Neuronal stem cell (in vitro differentiated cells): ENCODE measurements at regions not wholly inside any gene's neighbourhood (a gene's known extent, or its start where the extent isn't known, plus 50 kb on each side); places are given as distances from the start of the nearest gene placed in this dataset.
"Not testable (repeated sequence)": the region's sequence is repeated elsewhere in the genome, so short reads cannot be mapped to it uniquely, and the experiment has no call there.

ENCODE experiments used
- DNase-seq: peaks from one replicate; pipeline ENCODE4 v3.0.0-alpha.2; 2013; ENCODE audit warnings: low spot score
- H2AFZ ChIP-seq: one replicate; pipeline ENCODE4 v1.6.1; 2013; ENCODE audit warnings: mild to moderate bottlenecking, low read length, inconsistent platforms
- H2AK5ac ChIP-seq: 2 replicates; pipeline ENCODE4 v1.6.1; 2013; ENCODE audit warnings: low read depth, mild to moderate bottlenecking, inconsistent platforms, low read length, moderate library complexity, mixed read lengths
- H2BK120ac ChIP-seq: 2 replicates; pipeline ENCODE4 v1.6.1; 2013; ENCODE audit warnings: low read depth, mild to moderate bottlenecking, inconsistent platforms, low read length, moderate library complexity, mixed read lengths
- H2BK12ac ChIP-seq: one replicate; pipeline ENCODE4 v1.6.1; 2013; ENCODE audit warnings: low read length, inconsistent platforms
- H2BK15ac ChIP-seq: 2 replicates; pipeline ENCODE4 v1.6.1; 2013; ENCODE audit warnings: mild to moderate bottlenecking, low read length, inconsistent platforms, mixed read lengths
- H2BK5ac ChIP-seq: one replicate; pipeline ENCODE4 v1.6.1; 2013; ENCODE audit warnings: inconsistent platforms, mild to moderate bottlenecking, low read length, moderate library complexity
- H3K14ac ChIP-seq: one replicate; pipeline ENCODE4 v1.6.1; 2013; ENCODE audit warnings: low read length, inconsistent platforms
- H3K18ac ChIP-seq: 2 replicates; pipeline ENCODE4 v1.6.1; 2013; ENCODE audit warnings: low read length, inconsistent platforms
- H3K23ac ChIP-seq: 2 replicates; pipeline ENCODE4 v1.6.1; 2013; ENCODE audit warnings: low read depth, mild to moderate bottlenecking, mixed read lengths, low read length, inconsistent platforms; ENCODE audit not compliant: poor library complexity
- H3K27ac ChIP-seq: replicated peaks from 3 replicates; pipeline ENCODE4 v1.5.1; 2013; ENCODE audit warnings: low read length, inconsistent platforms
- H3K27me3 ChIP-seq, 3 experiments: 2 replicates each; pipeline ENCODE4 v1.6.1; 2013; ENCODE audit warnings: low read length in 3 of 3, mild to moderate bottlenecking in 2 of 3, inconsistent platforms in 1 of 3, low read depth in 1 of 3, mixed read lengths in 1 of 3, moderate library complexity in 1 of 3; ENCODE audit not compliant: control insufficient read depth in 3 of 3, insufficient read depth in 3 of 3
- H3K36me3 ChIP-seq, 2 donors: replicated peaks in 1 of 2; 2 replicates each; pipeline ENCODE4 v1.6.1; 2013; ENCODE audit warnings: low read length in 2 of 2; ENCODE audit not compliant: control insufficient read depth in 2 of 2, insufficient read depth in 2 of 2
- H3K4ac ChIP-seq: 2 replicates; pipeline ENCODE4 v1.6.1; 2013; ENCODE audit warnings: inconsistent platforms, mild to moderate bottlenecking, low read length, moderate library complexity
- H3K4me1 ChIP-seq, 2 donors: 1 replicate in 1 of 2; 2 replicates in 1 of 2; pipeline ENCODE4 v1.6.1; 2013; ENCODE audit warnings: low read length in 2 of 2, low read depth in 1 of 2; ENCODE audit not compliant: control insufficient read depth in 2 of 2, insufficient read depth in 1 of 2
- H3K4me2 ChIP-seq: one replicate; pipeline ENCODE4 v1.6.1; 2013; ENCODE audit warnings: mild to moderate bottlenecking, low read length, inconsistent platforms; ENCODE audit not compliant: insufficient read depth, poor library complexity, severe bottlenecking
- H3K4me3 ChIP-seq, 2 donors: 2 replicates each; pipeline ENCODE4 v1.5.1; 2013; ENCODE audit warnings: low read length in 2 of 2, mild to moderate bottlenecking in 2 of 2, inconsistent platforms in 1 of 2, moderate library complexity in 1 of 2
- H3K79me1 ChIP-seq: one replicate; pipeline ENCODE4 v1.6.1; 2013; ENCODE audit warnings: low read depth, mild to moderate bottlenecking, inconsistent platforms, low read length, moderate library complexity
- H3K9ac ChIP-seq: one replicate; pipeline ENCODE4 v1.6.1; 2013; ENCODE audit warnings: mild to moderate bottlenecking, low read depth, low read length, inconsistent platforms; ENCODE audit not compliant: poor library complexity
- H3K9me3 ChIP-seq, 2 donors: replicated peaks in 1 of 2; 2 replicates each; pipeline versions ENCODE3 to v1.6.1; 2013; ENCODE audit warnings: low read length in 2 of 2, mild to moderate bottlenecking in 2 of 2, inconsistent platforms in 1 of 2, low read depth in 1 of 2, mixed read lengths in 1 of 2, moderate library complexity in 1 of 2; ENCODE audit not compliant: control insufficient read depth in 2 of 2, insufficient read depth in 1 of 2
- H4K8ac ChIP-seq: one replicate; pipeline ENCODE4 v1.6.1; 2013; ENCODE audit warnings: low read depth, mild to moderate bottlenecking, inconsistent platforms, low read length, moderate library complexity
- H4K91ac ChIP-seq: one replicate; pipeline ENCODE4 v1.6.1; 2013; ENCODE audit warnings: low read length, low read depth, mild to moderate bottlenecking, inconsistent platforms; ENCODE audit not compliant: poor library complexity
- WGBS, 2 donors: extraction: QIAGEN DNeasy Blood & Tissue Kit; methylation state at CpG; one replicate each; pipeline ENCODE4 v1.1.7; 2013; ENCODE audit warnings: missing lambda C conversion rate in 2 of 2, mixed read lengths in 1 of 2; ENCODE audit not compliant: insufficient read length in 2 of 2, insufficient replicate concordance in 1 of 2; ENCODE audit errors: extremely low coverage in 2 of 2; 5-methylcytosine and 5-hydroxymethylcytosine counted together

DNA sequence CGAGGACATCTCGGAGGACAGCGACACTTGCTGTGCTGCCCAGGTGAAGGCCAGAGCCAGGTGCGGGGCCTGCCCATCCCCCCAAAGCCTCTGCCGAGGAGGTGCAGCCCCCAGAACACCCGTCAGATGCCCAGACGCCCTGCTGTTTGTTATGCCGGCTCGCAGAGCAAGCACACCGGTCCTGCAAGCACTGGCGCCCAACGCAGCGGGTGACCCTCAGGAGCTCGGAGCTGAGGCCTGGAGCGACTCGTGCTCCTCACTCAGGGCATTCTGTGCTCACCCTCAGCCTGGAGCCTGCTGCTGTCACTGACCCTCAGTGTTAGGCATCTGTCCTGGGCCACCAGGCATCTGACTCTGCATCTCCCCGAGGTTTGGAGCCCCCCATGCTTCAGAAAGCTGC, 199.0 kb downstream of the LIPI start:
- not testable (repeated sequence) for H2BK5ac ChIP-seq, H2BK15ac ChIP-seq, H2BK12ac ChIP-seq, H3K9ac ChIP-seq, H3K4me2 ChIP-seq, H3K36me3 ChIP-seq, H3K79me1 ChIP-seq, H4K91ac ChIP-seq, H3K4ac ChIP-seq, H3K9me3 ChIP-seq, H3K4me3 ChIP-seq, H3K18ac ChIP-seq, H3K23ac ChIP-seq, DNase-seq, H3K14ac ChIP-seq, H4K8ac ChIP-seq, H2AFZ ChIP-seq, H3K4me1 ChIP-seq, H2BK120ac ChIP-seq, H3K27ac ChIP-seq, H3K27me3 ChIP-seq, H2AK5ac ChIP-seq
- no CpG with 5 or more reads among the region's 17 CpGs for WGBS, 2 donors

GRCh38 chr21:14011149-14011548, 199.6 kb downstream of the LIPI start:
- not testable (repeated sequence) for H2BK120ac ChIP-seq, H3K9ac ChIP-seq, DNase-seq, H3K14ac ChIP-seq, H3K4me3 ChIP-seq, H3K9me3 ChIP-seq, H3K4me2 ChIP-seq, H4K8ac ChIP-seq, H3K4me1 ChIP-seq, H3K79me1 ChIP-seq, H2BK12ac ChIP-seq, H2AFZ ChIP-seq, H3K18ac ChIP-seq, H3K23ac ChIP-seq, H2BK5ac ChIP-seq, H3K27me3 ChIP-seq, H2AK5ac ChIP-seq, H2BK15ac ChIP-seq, H3K36me3 ChIP-seq, H3K27ac ChIP-seq, H3K4ac ChIP-seq, H4K91ac ChIP-seq
- no CpG with 5 or more reads among the region's 24 CpGs for WGBS, 2 donors

GRCh38 chr21:14010729-14011128, 200.0 kb downstream of the LIPI start:
- no peak overlapping the region for H3K4me3 ChIP-seq
- no peak for DNase-seq
- H3K9me3 ChIP-seq: peaks cover 0 to 2% of the 10 kb centered on the region in 2 donors
- no peak overlapping the region for H2BK5ac ChIP-seq
- H3K36me3 ChIP-seq: no peaks in the 10 kb centered on the region
- no peak overlapping the region for H2BK15ac ChIP-seq
- no CpG with 5 or more reads among the region's 8 CpGs for WGBS, 2 donors
- H2BK12ac ChIP-seq: no peak overlapping the region
- no peak overlapping the region for H3K4ac ChIP-seq
- no peak overlapping the region for H4K8ac ChIP-seq
- H3K79me1 ChIP-seq: no peaks in the 10 kb centered on the region
- H3K4me1 ChIP-seq: no peaks in the 10 kb centered on the region
- no peak overlapping the region for H2BK120ac ChIP-seq
- H4K91ac ChIP-seq: no peak overlapping the region
- no peak overlapping the region for H2AK5ac ChIP-seq
- no peak overlapping the region for H3K14ac ChIP-seq
- H3K4me2 ChIP-seq: no peak overlapping the region
- H3K9ac ChIP-seq: no peak overlapping the region
- H2AFZ ChIP-seq: no peak overlapping the region
- H3K23ac ChIP-seq: no peak overlapping the region
- H3K27ac ChIP-seq: no peak overlapping the region
- H3K27me3 ChIP-seq: no peaks in the 10 kb centered on the region
- H3K18ac ChIP-seq: no peak overlapping the region

DNA sequence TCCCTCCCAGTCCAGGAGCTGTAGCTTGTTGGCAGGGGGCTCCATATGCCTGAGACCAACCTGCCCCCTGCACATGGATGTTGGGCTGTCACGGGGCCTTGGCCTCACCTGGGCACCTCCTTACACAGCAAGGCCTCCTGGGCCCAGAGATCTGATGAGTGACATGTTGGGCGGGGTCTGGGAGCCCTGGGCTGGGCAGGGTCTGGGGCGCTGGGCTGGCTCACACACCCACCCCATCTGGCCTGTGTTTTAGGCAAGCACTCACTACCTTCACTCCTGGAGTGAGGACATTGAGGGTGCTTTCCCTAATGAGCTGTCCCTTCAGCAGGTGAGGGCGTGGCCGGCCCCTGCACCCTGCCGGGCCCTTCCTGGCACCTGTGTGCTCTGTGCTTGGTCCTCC, 200.8 kb downstream of the LIPI start:
- no CpG with 5 or more reads among the region's 6 CpGs for WGBS, 2 donors
- not testable (repeated sequence) for H3K79me1 ChIP-seq, H3K4ac ChIP-seq

More for the DNA sequence above, 200.8 kb downstream of the LIPI start:
- H3K4me1 ChIP-seq, H2AK5ac ChIP-seq, H2BK120ac ChIP-seq, H2BK12ac ChIP-seq, H3K4me2 ChIP-seq, H2BK5ac ChIP-seq, H2BK15ac ChIP-seq, H4K91ac ChIP-seq, H3K9me3 ChIP-seq, H3K27ac ChIP-seq, DNase-seq, H3K4me3 ChIP-seq, H3K9ac ChIP-seq, H2AFZ ChIP-seq, H3K18ac ChIP-seq, H3K27me3 ChIP-seq, H3K23ac ChIP-seq, H4K8ac ChIP-seq, H3K36me3 ChIP-seq, H3K14ac ChIP-seq: not testable (repeated sequence)
